Heart right ventricle (tissue), 16 donors: ENCODE measurements at regions not wholly inside any gene's neighbourhood (a gene's known extent, or its start where the extent isn't known, plus 50 kb on each side); places are given as distances from the start of the nearest gene placed in this dataset.

ENCODE experiments used
- ATAC-seq, 8 donors: fragments of 200-7000 bp; cut with Tn5 transposase; one replicate each; pipeline ENCODE4 v1.9.1; 2020; ENCODE audit warnings: mild to moderate bottlenecking in 8 of 8, moderate library complexity in 8 of 8, moderate number of reproducible peaks in 1 of 8
- DNase-seq, 2 donors: peaks; one replicate each; pipeline ENCODE4 v3.0.0-alpha.2; 2020
- H3K27ac ChIP-seq, 10 donors: fragments of 200-600 bp; sonication (generic) in 2 of 10; one replicate each; pipeline versions ENCODE4 v1.5.0 to v1.8.0; 2020 to 2022; ENCODE audit warnings: mild to moderate bottlenecking in 3 of 10
- H3K27me3 ChIP-seq, 7 donors: fragments of 200-600 bp; one replicate each; pipeline ENCODE4 v1.8.0; 2021 to 2022; ENCODE audit warnings: mild to moderate bottlenecking in 2 of 7
- H3K36me3 ChIP-seq, 9 donors: fragments of 200-600 bp; sonication (generic) in 1 of 9; one replicate each; pipeline versions ENCODE4 v1.5.0 to v1.8.0; 2020 to 2022; ENCODE audit warnings: mild to moderate bottlenecking in 2 of 9
- H3K4me1 ChIP-seq, 9 donors: fragments of 200-600 bp; sonication (generic) in 1 of 9; one replicate each; pipeline versions ENCODE4 v1.5.0 to v1.8.0; 2020 to 2022; ENCODE audit warnings: mild to moderate bottlenecking in 4 of 9
- H3K4me3 ChIP-seq, 10 donors: fragments of 200-600 bp; sonication (generic) in 2 of 10; one replicate each; pipeline versions ENCODE4 v1.5.0 to v1.8.0; 2020 to 2022; ENCODE audit warnings: mild to moderate bottlenecking in 7 of 10, moderate library complexity in 2 of 10
- H3K9me3 ChIP-seq, 11 donors: fragments of 200-600 bp in 10 of 11; sonication (generic) in 2 of 11; one replicate each; pipeline versions ENCODE4 v1.5.0 to v1.8.0; 2013 to 2022; ENCODE audit warnings: mild to moderate bottlenecking in 2 of 11, control low read depth in 1 of 11, moderate library complexity in 1 of 11
- CTCF ChIP-seq, 9 donors: fragments of 200-600 bp; sonication (generic) in 2 of 9; IDR thresholded peaks; one replicate each; pipeline versions ENCODE4 v1.5.0 to v1.8.0; 2021 to 2022; ENCODE audit warnings: antibody characterized with exemption in 9 of 9, mild to moderate bottlenecking in 5 of 9, moderate library complexity in 1 of 9
- WGBS, 2 donors: extraction: QIAGEN DNeasy Blood & Tissue Kit; methylation state at CpG; one replicate each; pipeline ENCODE4 v1.1.7; 2013; ENCODE audit warnings: inconsistent platforms in 1 of 2; 5-methylcytosine and 5-hydroxymethylcytosine counted together
- intact Hi-C, 10 donors: fragments of 100-400 bp; cut with DNase I; formaldehyde crosslinking; loops; one replicate each; pipeline versions ENCODE4 v1.11.1 to v1.14.2; 2022
- donor health status: Arrhythmogenic right ventricular cardiomyopathy.
- donor health status: ischemic (EF 13 %, LVEDD 7.1; RV severe dilation, severe dysfunction).
- donor health status: healthy with polysubstance abuse.
- donor health status: DM: no; HTN: yes; CAD: no.
- donor health status: DM: no; HTN: no; CAD: no.
- donor health status: ischemic (EF 25% LVEDD 6.9; RV normal size, moderate dysfunction).
- donor health status: ischemic (EF 25% LVEDD 5.7; RV mildly dilated, moderate dysfunction).
- donor health status: healthy.
- donor health status: DM: yes; HTN: yes; CAD: no.
- donor health status: Ischemic cardiomyopathy.
- donor health status: ischemic (EF 35%, LVEDD 5.7; RV mildly dilated, moderate dysfunction).
- donor health status: nonischemic (EF 11% LVEDD 7.7; RV severe dilation, severe dysfunction).
- donor health status: DM: yes; HTN: yes; CAD: no.
- donor health status: PGD.
- donor health status: ischemic (EF 29% LVEDD 5.4; RV normal size, mild dysfunction).
- donor health status: nonischemic (EF 23%, LVEDD 6.1; RV moderate dilation, normal function).

- Histone ChIP-seq H3K9me3 (peaks cover 0 to 8% (median 0%) of the 10 kb centered on the region in 11 donors), H3K4me1 (no peaks in the 10 kb centered on the region), H3K27ac (no peak overlapping the region), H3K36me3 (no peaks in the 10 kb centered on the region), H3K27me3 (no peaks in the 10 kb centered on the region), H3K4me3 (no peak overlapping the region)
- 46 to 48% methylated on average over 1 of the region's 1 CpG for WGBS, 2 donors
- no peak for DNase-seq
- TF ChIP-seq CTCF (IDR thresholded peaks at IDR 0.05): no peak
- ATAC-seq: no peak
- intact Hi-C loops: no loop called here
Measured at GRCh38 chr15:97037080-97037479, 706.6 kb downstream of the NR2F2 start.

GRCh38 chr15:97045666-97046421, 715.3 kb downstream of the NR2F2 start:
- 71 to 72% methylated on average over 4 of the region's 4 CpGs for WGBS, 2 donors
- Histone ChIP-seq H3K9me3 (no peaks in the 10 kb centered on the region), H3K27ac (no peak overlapping the region), H3K4me1 (no peaks in the 10 kb centered on the region), H3K27me3 (no peaks in the 10 kb centered on the region), H3K4me3 (no peak overlapping the region), H3K36me3 (no peaks in the 10 kb centered on the region)
- TF ChIP-seq CTCF (IDR thresholded peaks at IDR 0.05): no peak
- intact Hi-C loops: no loop called here
- ATAC-seq (no peak), DNase-seq (no peak)

- TF ChIP-seq CTCF (IDR thresholded peaks at IDR 0.05): no peak
- no peak overlapping the region for H3K4me3 ChIP-seq
- no peak for DNase-seq
Measured at GRCh38 chr15:97052513-97052912, 722.0 kb downstream of the NR2F2 start.

GRCh38 chr15:97053635-97054034, 723.1 kb downstream of the NR2F2 start:
- no peak overlapping the region for H3K4me3 ChIP-seq
- WGBS, 2 donors: 37 to 45% methylated on average over 2 of the region's 2 CpGs
- intact Hi-C loops: loop anchor here in 1 of 10 donors (10.0 kb wide), 1 partner anchor 61 kb away; no protein-coding TSS in a partner anchor
- H3K36me3 ChIP-seq: no peaks in the 10 kb centered on the region
- no peaks in the 10 kb centered on the region for H3K27me3 ChIP-seq
- peaks cover 0 to 6% (median 0%) of the 10 kb centered on the region in 11 donors for H3K9me3 ChIP-seq
- no peaks in the 10 kb centered on the region for H3K4me1 ChIP-seq
- ATAC-seq (no peak), DNase-seq (no peak)
- no peak overlapping the region for H3K27ac ChIP-seq
- no peak for TF ChIP-seq CTCF (IDR thresholded peaks at IDR 0.05)

More at GRCh38 chr15:97052513-97052912, 722.0 kb downstream of the NR2F2 start:
- WGBS, 2 donors: 80 to 83% methylated on average over 3 of the region's 3 CpGs
- peaks cover 0 to 6% (median 0%) of the 10 kb centered on the region in 11 donors for H3K9me3 ChIP-seq
- no peaks in the 10 kb centered on the region for H3K36me3 ChIP-seq
- no peaks in the 10 kb centered on the region for H3K4me1 ChIP-seq
- no peak overlapping the region for H3K27ac ChIP-seq
- H3K27me3 ChIP-seq: no peaks in the 10 kb centered on the region
- no peak for ATAC-seq
- intact Hi-C loops: loop anchor here in 1 of 10 donors (10.0 kb wide), 1 partner anchor 62 kb away; no protein-coding TSS in a partner anchor
